PFSK-1 (cell line): ENCODE measurements at regions not wholly inside any gene's neighbourhood (a gene's known extent, or its start where the extent isn't known, plus 50 kb on each side); places are given as distances from the start of the nearest gene placed in this dataset.

Experiments used
- FOXP2 ChIP-seq: optimal IDR thresholded peaks from 2 replicates; pipeline ENCODE3; 2011; ENCODE audit warnings: borderline replicate concordance, control low read depth, inconsistent platforms; ENCODE audit not compliant: insufficient read depth; ENCODE audit errors: extremely low read length, extremely low read depth
- POLR2AphosphoS5 ChIP-seq: IDR thresholded peaks from 2 replicates; pipeline ENCODE4 v1.6.1; 2012; ENCODE audit warnings: low read depth, mild to moderate bottlenecking, control low read depth, low read length, moderate library complexity
- REST ChIP-seq, 2 experiments: IDR thresholded peaks; 2 replicates each; pipeline versions ENCODE4 v1.6.1 to v1.8.0; 2011 to 2012; ENCODE audit warnings: low read depth in 2 of 2, low read length in 2 of 2, control low read depth in 1 of 2, inconsistent platforms in 1 of 2, mild to moderate bottlenecking in 1 of 2, moderate library complexity in 1 of 2; ENCODE audit not compliant: insufficient read depth in 1 of 2
- SIN3A ChIP-seq: IDR thresholded peaks from 2 replicates; pipeline ENCODE4 v1.6.1; 2012; ENCODE audit warnings: mild to moderate bottlenecking, low read length, moderate library complexity, borderline replicate concordance; ENCODE audit not compliant: insufficient read depth
- TAF1 ChIP-seq: IDR thresholded peaks from 2 replicates; pipeline ENCODE4 v1.6.1; 2012; ENCODE audit warnings: low read length, control low read depth, borderline replicate concordance; ENCODE audit not compliant: insufficient read depth

GRCh38 chr7:136076954-136077353, 99.8 kb upstream of the MTPN start:
- TF ChIP-seq TAF1 (no peak), FOXP2 (no peak), SIN3A (no peak)

GRCh38 chr7:136074843-136075242, 97.7 kb upstream of the MTPN start:
- TF ChIP-seq REST (IDR thresholded peaks at IDR 0.05; ENCODE audit: insufficient read depth in 1 of 2, low read depth in 2 of 2, low read length in 2 of 2) = no peak
- no peak for TF ChIP-seq TAF1
- no peak for TF ChIP-seq SIN3A

GRCh38 chr7:136072447-136072846, 95.3 kb upstream of the MTPN start:
- TF ChIP-seq FOXP2 = no peak
- TF ChIP-seq REST (IDR thresholded peaks at IDR 0.05; ENCODE audit: insufficient read depth in 1 of 2, low read depth in 2 of 2, low read length in 2 of 2) = no peak
- TF ChIP-seq SIN3A = no peak
- no peak for TF ChIP-seq POLR2AphosphoS5
- TF ChIP-seq TAF1 = no peak

- no peak for TF ChIP-seq REST (IDR thresholded peaks at IDR 0.05; ENCODE audit: insufficient read depth in 1 of 2, low read depth in 2 of 2, low read length in 2 of 2)
- no peak for TF ChIP-seq FOXP2
- no peak for TF ChIP-seq POLR2AphosphoS5
- no peak for TF ChIP-seq SIN3A
- no peak for TF ChIP-seq TAF1
Measured at GRCh38 chr7:136070736-136071505, 93.8 kb upstream of the MTPN start.

- no peak for TF ChIP-seq FOXP2
- TF ChIP-seq POLR2AphosphoS5 = no peak
Measured at GRCh38 chr7:136069840-136070529, 92.8 kb upstream of the MTPN start.

GRCh38 chr7:136067277-136067676, 90.1 kb upstream of the MTPN start:
- no peak for TF ChIP-seq TAF1
- no peak for TF ChIP-seq FOXP2
- no peak for TF ChIP-seq REST (IDR thresholded peaks at IDR 0.05; ENCODE audit: insufficient read depth in 1 of 2, low read depth in 2 of 2, low read length in 2 of 2)
- TF ChIP-seq SIN3A = no peak
- no peak for TF ChIP-seq POLR2AphosphoS5
